Fibroblast of skin of left quadriceps (primary cell): ENCODE measurements at regions not wholly inside any gene's neighbourhood (a gene's known extent, or its start where the extent isn't known, plus 50 kb on each side); places are given as distances from the start of the nearest gene placed in this dataset.

ENCODE experiments used
- DNase-seq, 2 experiments: peaks; one replicate each; pipeline ENCODE4 v3.0.0-alpha.2; 2013; ENCODE audit warnings: low read depth in 2 of 2

DNA sequence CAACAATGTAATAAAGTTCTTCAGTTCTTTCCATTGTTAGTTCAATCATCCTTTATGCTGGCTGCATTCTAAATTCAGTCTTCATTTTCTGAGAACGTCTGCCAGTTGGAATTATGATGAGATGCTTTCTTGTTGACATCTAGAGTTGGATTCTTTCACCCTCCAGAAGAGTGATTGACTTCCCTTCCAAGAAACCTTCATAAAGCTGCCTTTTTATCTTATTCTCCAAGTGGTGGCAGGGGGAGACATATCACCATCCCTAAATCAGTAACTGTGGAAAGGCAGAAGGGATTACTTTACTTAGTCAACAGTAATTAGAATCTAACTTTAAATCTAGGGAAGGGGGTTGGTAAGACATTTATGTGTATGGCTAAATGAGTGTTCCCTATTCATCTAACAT is 86.8 kb upstream of the GULP1 start:
- no peak for DNase-seq

DNA sequence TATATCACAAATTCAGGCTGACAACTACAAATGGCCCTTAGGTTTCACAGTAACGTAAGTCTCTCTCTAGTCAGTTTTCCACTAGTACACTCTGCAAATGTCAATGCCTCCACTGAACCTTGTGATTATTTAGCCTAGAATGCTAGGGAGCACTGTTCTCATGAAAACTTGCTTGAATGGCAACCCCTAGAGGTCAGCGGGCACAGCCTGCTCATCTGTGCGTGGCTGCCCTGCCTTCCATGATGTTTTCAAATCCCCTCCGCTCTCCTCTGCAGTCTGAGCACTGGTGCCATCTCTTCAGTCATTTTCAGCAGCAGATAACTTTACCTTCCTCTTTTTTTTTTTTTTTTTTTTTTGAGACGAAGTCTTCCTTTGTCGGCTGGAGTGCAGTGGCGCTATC is 84.1 kb upstream of the GULP1 start:
- DNase-seq, result no peak

DNA sequence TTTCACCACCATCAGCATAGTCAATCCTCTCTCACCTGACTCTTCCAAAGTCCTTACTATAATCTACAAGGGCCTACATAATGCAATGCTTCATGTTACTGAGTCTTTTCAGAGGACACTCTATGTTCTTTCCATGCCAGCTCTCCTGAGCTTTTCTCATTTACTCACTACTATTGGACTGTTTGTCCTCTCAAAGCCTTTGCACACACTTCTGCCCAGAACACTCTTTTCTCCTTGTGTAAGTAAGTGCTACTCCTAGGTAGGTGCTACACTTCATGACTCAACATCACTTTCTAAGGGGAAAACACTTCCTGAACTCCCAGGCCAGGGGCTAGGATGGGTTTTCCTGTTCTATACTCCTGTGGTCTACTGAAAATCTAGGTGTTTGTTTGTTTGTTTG is 82.5 kb upstream of the GULP1 start:
- DNase-seq, result no peak

DNA sequence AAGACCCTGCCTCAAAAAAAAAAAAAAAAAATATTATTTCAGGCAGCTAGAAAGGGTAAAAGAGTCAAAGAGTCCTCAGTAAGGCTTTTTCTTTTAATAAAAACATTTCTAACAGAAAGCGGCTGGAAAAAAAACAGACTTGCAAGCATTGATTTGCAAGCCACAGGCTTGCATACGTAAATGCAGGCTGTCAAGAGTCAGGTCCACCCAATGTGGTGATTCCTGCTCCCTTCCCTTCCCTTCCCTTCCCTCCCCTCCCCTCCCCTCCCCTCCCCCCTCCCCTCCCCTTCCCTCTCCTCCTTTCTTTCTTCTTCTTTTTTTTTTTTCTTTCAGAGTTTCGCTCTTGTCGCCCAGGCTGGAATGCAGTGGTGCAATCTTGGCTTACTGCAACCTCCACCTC is 74.4 kb upstream of the GULP1 start:
- DNase-seq, result no peak

DNA sequence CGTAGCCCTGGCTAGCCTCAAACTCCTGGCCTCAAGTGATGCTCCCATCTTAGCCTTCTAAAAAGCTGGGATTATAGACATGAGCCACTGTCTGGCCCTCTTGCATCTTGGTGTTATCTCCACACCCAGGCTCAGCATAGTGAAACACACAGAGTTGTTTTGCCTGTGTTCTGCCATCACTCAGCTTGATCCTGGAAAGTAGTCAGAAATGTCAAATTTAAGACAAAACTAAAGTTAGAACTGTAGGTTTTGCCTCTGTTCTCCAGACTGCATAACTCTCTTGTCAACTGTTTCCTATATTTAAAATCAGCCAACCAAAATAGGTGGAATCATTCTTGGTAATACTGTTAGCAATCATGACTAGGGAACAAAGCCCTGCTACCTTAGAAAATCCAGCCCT is 72.1 kb upstream of the GULP1 start:
- no peak for DNase-seq

DNA sequence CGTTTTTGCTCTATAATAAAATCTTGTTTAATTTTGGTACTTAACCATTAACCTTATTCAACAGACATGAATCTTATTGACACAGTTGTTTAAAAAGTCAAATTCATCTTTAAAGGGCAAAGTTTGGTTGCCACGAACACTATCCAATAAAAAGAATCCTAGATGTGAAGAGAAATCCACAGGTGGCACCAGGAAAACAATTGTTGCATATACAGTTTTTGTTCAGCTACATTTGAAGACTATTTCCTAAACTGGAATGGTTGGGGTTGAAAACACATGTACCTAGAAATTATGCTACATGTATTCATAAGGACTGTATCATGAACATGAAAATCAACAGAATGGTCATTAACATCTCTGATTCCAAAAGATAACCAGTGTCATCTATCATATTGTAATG is 71.1 kb upstream of the GULP1 start:
- DNase-seq, result no peak

DNA sequence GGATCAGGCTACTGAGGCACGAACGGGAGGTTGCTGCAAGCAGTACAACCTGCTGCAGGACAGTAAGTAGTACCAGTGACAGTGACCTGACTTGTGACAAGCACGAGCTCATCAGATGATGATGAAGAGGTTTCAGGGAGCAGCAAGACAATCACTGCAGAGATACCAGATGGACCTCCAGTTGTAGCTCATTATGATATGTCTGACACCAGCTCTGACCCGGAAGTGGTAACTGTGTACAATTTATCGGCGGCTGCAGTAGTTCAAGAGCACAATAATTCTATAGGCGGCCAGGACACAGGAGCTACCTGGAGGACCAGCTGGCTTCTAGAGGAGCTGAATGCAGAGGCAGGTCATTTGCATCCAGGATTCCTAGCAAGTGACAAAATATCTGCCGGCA is 64.0 kb upstream of the GULP1 start:
- DNase-seq, result no peak

DNA sequence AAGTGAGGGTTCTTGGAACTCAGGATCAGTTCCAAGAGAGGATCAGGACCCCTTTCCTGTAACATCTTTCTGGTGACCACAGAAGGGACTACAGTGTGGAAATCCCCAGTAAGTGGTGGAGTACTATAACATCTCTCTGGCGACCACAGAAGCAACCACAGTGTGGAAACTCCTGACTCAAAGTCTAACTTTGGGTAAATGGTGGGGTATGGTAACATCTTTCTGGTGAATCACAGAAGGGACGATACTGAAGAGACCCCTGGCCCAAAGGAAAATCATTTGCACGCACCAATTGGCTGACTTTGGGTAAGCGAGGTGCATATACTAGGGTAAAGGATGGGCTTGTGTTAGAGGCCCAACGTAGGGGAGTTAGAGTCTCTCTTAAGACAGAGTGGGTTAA is 56.3 kb upstream of the GULP1 start:
- DNase-seq, result no peak

DNA sequence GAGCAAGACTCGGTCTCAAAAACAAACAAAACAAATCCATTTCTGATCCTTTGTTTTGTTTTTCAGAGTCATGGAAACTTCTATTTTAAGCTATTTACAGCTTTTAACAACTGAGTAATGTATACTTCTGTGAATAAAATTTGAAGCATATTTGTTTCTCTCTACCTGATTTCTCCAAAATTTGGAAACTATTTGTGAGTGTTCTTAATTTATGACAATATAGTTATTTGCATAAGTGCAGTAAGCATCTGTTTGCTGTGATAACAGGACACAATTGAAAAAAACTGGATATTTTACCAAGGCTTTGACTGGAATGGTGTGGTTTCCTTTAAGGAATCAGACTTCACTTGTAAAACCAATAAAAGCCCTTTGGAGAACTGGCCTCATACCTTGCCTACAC is 53.3 kb upstream of the GULP1 start:
- DNase-seq, result no peak
